ENCODE measurements at regions not wholly inside any gene's neighbourhood (a gene's known extent, or its start where the extent isn't known, plus 50 kb on each side); places are given as distances from the start of the nearest gene placed in this dataset.

DNA sequence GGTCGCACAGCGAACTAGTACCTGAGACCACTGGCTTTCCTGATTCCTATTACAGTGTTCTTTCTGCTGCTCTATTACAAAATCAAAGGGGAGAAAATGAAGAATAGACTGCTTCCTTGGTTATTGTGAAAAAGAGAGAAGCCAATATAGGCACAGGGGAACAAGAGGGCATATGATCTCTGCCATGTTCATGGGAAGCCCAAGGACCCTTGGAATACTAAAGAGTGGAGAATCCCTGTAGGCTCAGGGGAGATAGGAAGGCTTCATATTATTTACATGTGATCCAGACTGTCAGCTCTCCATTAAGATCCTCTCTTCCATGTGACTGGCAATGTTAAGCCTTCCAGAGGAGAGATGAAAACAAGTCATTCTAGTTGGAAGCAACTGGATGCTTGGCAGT, 135.7 kb upstream of the MYCN start:
- no peak for TF ChIP-seq EZH2 (IDR thresholded peaks at IDR 0.05; ENCODE audit: low read depth, low read length, severe bottlenecking)
- TF ChIP-seq POLR2A (IDR thresholded peaks at IDR 0.05; ENCODE audit: control extremely low read depth in 1 of 2, low read depth in 2 of 2, low read length in 2 of 2): no peak
- TF ChIP-seq SRF (IDR thresholded peaks at IDR 0.05; ENCODE audit: low read depth, low read length): no peak
- no peak for TF ChIP-seq JUND (IDR thresholded peaks at IDR 0.05; ENCODE audit: low read length)
- TF ChIP-seq RAD21 (IDR thresholded peaks at IDR 0.05 in 1 of 2, conservative IDR thresholded peaks at IDR 0.05 in 1 of 2; ENCODE audit: low read depth in 2 of 2, low read length in 2 of 2): no peak
- TF ChIP-seq TAF1 (IDR thresholded peaks at IDR 0.05; ENCODE audit: low read depth, low read length): no peak
- TF ChIP-seq, protein P1, sequence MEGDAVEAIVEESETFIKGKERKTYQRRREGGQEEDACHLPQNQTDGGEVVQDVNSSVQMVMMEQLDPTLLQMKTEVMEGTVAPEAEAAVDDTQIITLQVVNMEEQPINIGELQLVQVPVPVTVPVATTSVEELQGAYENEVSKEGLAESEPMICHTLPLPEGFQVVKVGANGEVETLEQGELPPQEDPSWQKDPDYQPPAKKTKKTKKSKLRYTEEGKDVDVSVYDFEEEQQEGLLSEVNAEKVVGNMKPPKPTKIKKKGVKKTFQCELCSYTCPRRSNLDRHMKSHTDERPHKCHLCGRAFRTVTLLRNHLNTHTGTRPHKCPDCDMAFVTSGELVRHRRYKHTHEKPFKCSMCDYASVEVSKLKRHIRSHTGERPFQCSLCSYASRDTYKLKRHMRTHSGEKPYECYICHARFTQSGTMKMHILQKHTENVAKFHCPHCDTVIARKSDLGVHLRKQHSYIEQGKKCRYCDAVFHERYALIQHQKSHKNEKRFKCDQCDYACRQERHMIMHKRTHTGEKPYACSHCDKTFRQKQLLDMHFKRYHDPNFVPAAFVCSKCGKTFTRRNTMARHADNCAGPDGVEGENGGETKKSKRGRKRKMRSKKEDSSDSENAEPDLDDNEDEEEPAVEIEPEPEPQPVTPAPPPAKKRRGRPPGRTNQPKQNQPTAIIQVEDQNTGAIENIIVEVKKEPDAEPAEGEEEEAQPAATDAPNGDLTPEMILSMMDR (IDR thresholded peaks at IDR 0.05; ENCODE audit: control extremely low read depth in 1 of 3, insufficient read depth in 1 of 3, low read depth in 1 of 3, low read length in 3 of 3): no peak
- no peak for TF ChIP-seq JUN (IDR thresholded peaks at IDR 0.05; ENCODE audit: low read depth, low read length)
- no peak for TF ChIP-seq POLR2AphosphoS5 (IDR thresholded peaks at IDR 0.05; ENCODE audit: low read depth, low read length)
- TF ChIP-seq TEAD4 (IDR thresholded peaks at IDR 0.05; ENCODE audit: low read depth, low read length): no peak
- TF ChIP-seq EGR1 (IDR thresholded peaks at IDR 0.05; ENCODE audit: borderline replicate concordance, low read depth, low read length): no peak
- no peak for TF ChIP-seq RBBP5 (IDR thresholded peaks at IDR 0.05; ENCODE audit: borderline replicate concordance, low read depth, low read length)
